GM23248 (cell line): ENCODE measurements at regions not wholly inside any gene's neighbourhood (a gene's known extent, or its start where the extent isn't known, plus 50 kb on each side); places are given as distances from the start of the nearest gene placed in this dataset.

Experiments used
- DNase-seq: peaks from one replicate; pipeline ENCODE4 v3.0.0-alpha.2; 2015
- H2AFZ ChIP-seq: fragments of 200-600 bp; sonication (generic); 2 replicates; pipeline ENCODE4 v1.6.1; 2016; ENCODE audit warnings: antibody characterized with exemption
- H3F3A ChIP-seq: fragments of 200-600 bp; sonication (generic); 2 replicates; pipeline ENCODE4 v1.6.1; 2016; ENCODE audit warnings: mild to moderate bottlenecking, antibody characterized with exemption, mixed run types; ENCODE audit not compliant: insufficient read depth
- H3K27ac ChIP-seq: fragments of 200-600 bp; sonication (generic); 2 replicates; pipeline ENCODE4 v1.5.1; 2016; ENCODE audit warnings: mild to moderate bottlenecking
- H3K27me3 ChIP-seq: fragments of 200-600 bp; sonication (generic); replicated peaks from 2 replicates; pipeline ENCODE4 v1.6.1; 2016; ENCODE audit warnings: mild to moderate bottlenecking; ENCODE audit not compliant: insufficient read depth
- H3K36me3 ChIP-seq: fragments of 200-600 bp; sonication (generic); 2 replicates; pipeline ENCODE4 v1.6.1; 2016; ENCODE audit warnings: low read depth, mild to moderate bottlenecking
- H3K4me1 ChIP-seq: fragments of 200-600 bp; sonication (generic); 2 replicates; pipeline ENCODE4 v1.6.1; 2016; ENCODE audit warnings: mild to moderate bottlenecking; ENCODE audit not compliant: insufficient read depth
- H3K4me2 ChIP-seq: fragments of 200-600 bp; sonication (generic); one replicate; pipeline ENCODE4 v1.6.1; 2016; ENCODE audit warnings: mild to moderate bottlenecking; ENCODE audit not compliant: unreplicated experiment
- H3K4me3 ChIP-seq: fragments of 200-600 bp; sonication (generic); 2 replicates; pipeline ENCODE4 v1.5.1; 2016; ENCODE audit warnings: mild to moderate bottlenecking
- H3K79me2 ChIP-seq: fragments of 200-600 bp; sonication (generic); 2 replicates; pipeline ENCODE4 v1.6.1; 2016; ENCODE audit warnings: mild to moderate bottlenecking; ENCODE audit not compliant: insufficient read depth
- H3K9ac ChIP-seq: fragments of 200-600 bp; sonication (generic); 2 replicates; pipeline ENCODE4 v1.6.1; 2016; ENCODE audit warnings: mild to moderate bottlenecking
- H3K9me2 ChIP-seq: fragments of 200-600 bp; sonication (generic); 2 replicates; pipeline ENCODE4 v1.6.1; 2016; ENCODE audit warnings: mixed run types, mild to moderate bottlenecking, moderate library complexity; ENCODE audit not compliant: insufficient read depth
- H3K9me3 ChIP-seq: fragments of 200-600 bp; sonication (generic); one replicate; pipeline ENCODE4 v1.6.1; 2017; ENCODE audit warnings: low read depth
- H4K20me1 ChIP-seq: fragments of 200-600 bp; sonication (generic); 2 replicates; pipeline ENCODE4 v1.6.0; 2016; ENCODE audit not compliant: insufficient read depth
- EZH2 ChIP-seq: fragments of 200-600 bp; sonication (generic); IDR thresholded peaks from 2 replicates; pipeline ENCODE4 v1.6.1; 2018; ENCODE audit warnings: antibody characterized with exemption, mild to moderate bottlenecking; ENCODE audit not compliant: insufficient read depth, poor library complexity, severe bottlenecking
- EZH2phosphoT487 ChIP-seq: fragments of 200-600 bp; sonication (generic); IDR thresholded peaks from 2 replicates; pipeline ENCODE4 v1.6.1; 2018; ENCODE audit warnings: antibody characterized with exemption, moderate library complexity, mild to moderate bottlenecking, low read depth; ENCODE audit not compliant: insufficient read depth
- WGBS, 2 experiments: methylation state at CpG; one replicate each; pipeline ENCODE4 v1.1.6; 2015 to 2017; ENCODE audit warnings: low lambda C conversion rate in 2 of 2, low coverage in 1 of 2; ENCODE audit errors: missing lambda C conversion rate in 2 of 2; 5-methylcytosine and 5-hydroxymethylcytosine counted together
- in situ Hi-C: fragments of 300-500 bp; cut with MboI; formaldehyde crosslinking; loops from 2 replicates; pipeline ENCODE4 v1.15.0; 2020

GRCh38 chr5:28903643-28904042 is 1865.3 kb upstream of the CDH9 start:
- Histone ChIP-seq H3K9ac (no peak overlapping the region), H3K4me3 (no peak overlapping the region), H3K9me2 (no peaks in the 10 kb centered on the region), H3K27ac (no peak overlapping the region), H4K20me1 (no peaks in the 10 kb centered on the region), H3K79me2 (no peaks in the 10 kb centered on the region), H3K36me3 (no peaks in the 10 kb centered on the region), H3K27me3 (no peaks in the 10 kb centered on the region), H3K9me3 (no peaks in the 10 kb centered on the region), H2AFZ (no peak overlapping the region), H3K4me1 (no peaks in the 10 kb centered on the region), H3K4me2 (no peak overlapping the region), H3F3A (no peaks in the 10 kb centered on the region)
- in situ Hi-C loops = no loop called here
- DNase-seq = no peak
- TF ChIP-seq EZH2 = no peak
- TF ChIP-seq EZH2phosphoT487 = no peak

- in situ Hi-C loops = no loop called here
Observed at GRCh38 chr5:28896949-28897348, 1858.6 kb upstream of the CDH9 start.

GRCh38 chr5:28880936-28881335 is 1842.5 kb upstream of the CDH9 start:
- Histone ChIP-seq H3K4me2 (no peak overlapping the region), H3K9ac (no peak overlapping the region), H3K4me1 (no peaks in the 10 kb centered on the region), H3K9me2 (no peaks in the 10 kb centered on the region), H2AFZ (no peak overlapping the region), H4K20me1 (no peaks in the 10 kb centered on the region), H3K9me3 (peaks cover 3% of the 10 kb centered on the region), H3K36me3 (no peaks in the 10 kb centered on the region), H3K79me2 (no peaks in the 10 kb centered on the region), H3K27ac (no peak overlapping the region), H3K4me3 (no peak overlapping the region), H3K27me3 (no peaks in the 10 kb centered on the region), H3F3A (no peaks in the 10 kb centered on the region)
- in situ Hi-C loops = no loop called here
- DNase-seq = no peak
- WGBS, 2 experiments = 37 to 39% methylated on average over 1 of the region's 1 CpG
- TF ChIP-seq EZH2phosphoT487 (no peak), EZH2 (no peak)

More at GRCh38 chr5:28896949-28897348, 1858.6 kb upstream of the CDH9 start:
- Histone ChIP-seq H3K4me3 (no peak overlapping the region), H4K20me1 (no peaks in the 10 kb centered on the region), H3K9ac (no peak overlapping the region), H3K27me3 (no peaks in the 10 kb centered on the region), H3K4me1 (no peaks in the 10 kb centered on the region), H3K4me2 (no peak overlapping the region), H3F3A (no peaks in the 10 kb centered on the region), H3K79me2 (no peaks in the 10 kb centered on the region), H2AFZ (no peak overlapping the region), H3K9me2 (no peaks in the 10 kb centered on the region), H3K36me3 (no peaks in the 10 kb centered on the region), H3K27ac (no peak overlapping the region), H3K9me3 (no peaks in the 10 kb centered on the region)
- no peak for TF ChIP-seq EZH2phosphoT487
- TF ChIP-seq EZH2 = no peak
- DNase-seq = no peak

- no peaks in the 10 kb centered on the region for H3K9me3 ChIP-seq
- DNase-seq = no peak
- no peaks in the 10 kb centered on the region for H3K4me1 ChIP-seq
- in situ Hi-C loops = no loop called here
- H2AFZ ChIP-seq = no peak overlapping the region
- no peak overlapping the region for H3K27ac ChIP-seq
- no peaks in the 10 kb centered on the region for H3F3A ChIP-seq
- no peak overlapping the region for H3K4me2 ChIP-seq
- no peaks in the 10 kb centered on the region for H3K36me3 ChIP-seq
- no peak overlapping the region for H3K4me3 ChIP-seq
- H4K20me1 ChIP-seq = no peaks in the 10 kb centered on the region
- H3K79me2 ChIP-seq = no peaks in the 10 kb centered on the region
- no peaks in the 10 kb centered on the region for H3K27me3 ChIP-seq
- H3K9me2 ChIP-seq = no peaks in the 10 kb centered on the region
- no peak for TF ChIP-seq EZH2
- no peak for TF ChIP-seq EZH2phosphoT487
- H3K9ac ChIP-seq = no peak overlapping the region
Observed at GRCh38 chr5:28877050-28877449, 1838.7 kb upstream of the CDH9 start.

- H3K4me1 ChIP-seq = no peaks in the 10 kb centered on the region
- H3K36me3 ChIP-seq = no peaks in the 10 kb centered on the region
- H3F3A ChIP-seq = no peaks in the 10 kb centered on the region
- in situ Hi-C loops = no loop called here
- H3K9me3 ChIP-seq = peaks cover 3% of the 10 kb centered on the region
- no peak for DNase-seq
- no peak overlapping the region for H3K27ac ChIP-seq
- no peaks in the 10 kb centered on the region for H3K9me2 ChIP-seq
- TF ChIP-seq EZH2phosphoT487 (no peak), EZH2 (no peak)
- H3K9ac ChIP-seq = no peak overlapping the region
- no peaks in the 10 kb centered on the region for H3K27me3 ChIP-seq
- no peak overlapping the region for H3K4me3 ChIP-seq
- H3K4me2 ChIP-seq = no peak overlapping the region
- WGBS, 2 experiments = 8 to 15% methylated on average over 2 of the region's 2 CpGs
- H2AFZ ChIP-seq = no peak overlapping the region
- H3K79me2 ChIP-seq = no peaks in the 10 kb centered on the region
- no peaks in the 10 kb centered on the region for H4K20me1 ChIP-seq
Observed at GRCh38 chr5:28864006-28864405, 1825.6 kb upstream of the CDH9 start.
